ENCODE measurements at regions not wholly inside any gene's neighbourhood (a gene's known extent, or its start where the extent isn't known, plus 50 kb on each side); places are given as distances from the start of the nearest gene placed in this dataset.
A peak's percentile ranks its signal among the peaks of the same experiment; 100 is the strongest.

- CTCF ChIA-PET, result no interaction called here
Measured at GRCh38 chr5:120813551-120813950, 349.5 kb downstream of the PRR16 start.

GRCh38 chr5:120817044-120817985 lies 353.2 kb downstream of the PRR16 start:
- Histone ChIP-seq H3K9me2 (ENCODE audit: insufficient read depth) (no peaks in the 10 kb centered on the region), H3K4me3 (no peak overlapping the region), H3K27me3 (ENCODE audit: insufficient read depth, low read depth) (no peaks in the 10 kb centered on the region), H4K20me1 (ENCODE audit: insufficient read depth) (no peaks in the 10 kb centered on the region), H3K4me2 (no peak overlapping the region), H3K36me3 (ENCODE audit: low read depth) (no peaks in the 10 kb centered on the region), H2AFZ (no peak overlapping the region), H3K79me2 (ENCODE audit: low read depth) (no peaks in the 10 kb centered on the region), H3F3A (ENCODE audit: insufficient read depth, low read depth) (no peaks in the 10 kb centered on the region), H3K27ac (no peak overlapping the region), H3K4me1 (replicated peaks; ENCODE audit: insufficient read depth) (no peaks in the 10 kb centered on the region), H3K9me3 (ENCODE audit: insufficient read depth, low read depth) (peaks cover 6% of the 10 kb centered on the region; the same call in 1 of the 2 replicates)
- no TSS peak for BruUV-seq (replicated peaks)
- TF ChIP-seq CTCF (conservative IDR thresholded peaks at IDR 0.05), result peak; percentile 67
- no peak for TF ChIP-seq EZH2 (IDR thresholded peaks at IDR 0.05; ENCODE audit: low read depth)
- no peak for DNase-seq
- intact Hi-C loops (cut with micrococcal nuclease; ENCODE audit: unreplicated experiment), result loop anchor here (10.0 kb wide), 1 partner anchor 1287 kb away; no protein-coding TSS in a partner anchor
- ChIA-PET POLR2A (ENCODE audit: unreplicated experiment) (no interaction called here), CTCF (interaction anchor here (0.6 kb wide), 1 partner anchor 941 kb away, joined by 3 read pairs; no protein-coding TSS in a partner anchor)

More at GRCh38 chr5:120813551-120813950, 349.5 kb downstream of the PRR16 start:
- Histone ChIP-seq H3K4me3 (no peak overlapping the region), H3K27ac (no peak overlapping the region), H3K36me3 (ENCODE audit: low read depth) (no peaks in the 10 kb centered on the region), H4K20me1 (ENCODE audit: insufficient read depth) (no peaks in the 10 kb centered on the region), H3F3A (ENCODE audit: insufficient read depth, low read depth) (no peaks in the 10 kb centered on the region), H3K9me2 (ENCODE audit: insufficient read depth) (no peaks in the 10 kb centered on the region), H3K4me1 (replicated peaks; ENCODE audit: insufficient read depth) (no peaks in the 10 kb centered on the region), H3K9me3 (ENCODE audit: insufficient read depth, low read depth) (peaks cover 6% of the 10 kb centered on the region; the same call in 1 of the 2 replicates), H2AFZ (no peak overlapping the region), H3K27me3 (ENCODE audit: insufficient read depth, low read depth) (no peaks in the 10 kb centered on the region), H3K79me2 (ENCODE audit: low read depth) (no peaks in the 10 kb centered on the region), H3K4me2 (no peak overlapping the region)
- intact Hi-C loops (cut with micrococcal nuclease; ENCODE audit: unreplicated experiment), result loop anchor here (10.0 kb wide), 1 partner anchor 1291 kb away; no protein-coding TSS in a partner anchor
- POLR2A ChIA-PET (ENCODE audit: unreplicated experiment), result no interaction called here
- TF ChIP-seq CTCF (conservative IDR thresholded peaks at IDR 0.05), result no peak
- TF ChIP-seq EZH2 (IDR thresholded peaks at IDR 0.05; ENCODE audit: low read depth), result no peak
- no TSS peak for BruUV-seq (replicated peaks)
- DNase-seq, result no peak

- Histone ChIP-seq H3K79me2 (ENCODE audit: low read depth) (no peaks in the 10 kb centered on the region), H3F3A (ENCODE audit: insufficient read depth, low read depth) (no peaks in the 10 kb centered on the region), H2AFZ (no peak overlapping the region), H3K27ac (no peak overlapping the region), H3K4me3 (no peak overlapping the region), H3K4me1 (replicated peaks; ENCODE audit: insufficient read depth) (no peaks in the 10 kb centered on the region), H3K9me3 (ENCODE audit: insufficient read depth, low read depth) (peaks cover under 1% of the 10 kb centered on the region; the same call in 1 of the 2 replicates), H4K20me1 (ENCODE audit: insufficient read depth) (no peaks in the 10 kb centered on the region), H3K27me3 (ENCODE audit: insufficient read depth, low read depth) (no peaks in the 10 kb centered on the region), H3K4me2 (no peak overlapping the region), H3K9me2 (ENCODE audit: insufficient read depth) (no peaks in the 10 kb centered on the region), H3K36me3 (ENCODE audit: low read depth) (no peaks in the 10 kb centered on the region)
- CTCF ChIA-PET, result no interaction called here
- DNase-seq, result no peak
- intact Hi-C loops (cut with micrococcal nuclease; ENCODE audit: unreplicated experiment), result loop anchor here (10.0 kb wide), 1 partner anchor 1287 kb away; no protein-coding TSS in a partner anchor
- POLR2A ChIA-PET (ENCODE audit: unreplicated experiment), result no interaction called here
- TF ChIP-seq EZH2 (IDR thresholded peaks at IDR 0.05; ENCODE audit: low read depth), result no peak
- TF ChIP-seq CTCF (conservative IDR thresholded peaks at IDR 0.05), result peak; percentile 23; the same call in 1 of the 2 replicates
- BruUV-seq (replicated peaks), result no TSS peak
Measured at GRCh38 chr5:120818128-120818527, 354.0 kb downstream of the PRR16 start.
